ENCODE measurements at regions not wholly inside any gene's neighbourhood (a gene's known extent, or its start where the extent isn't known, plus 50 kb on each side); places are given as distances from the start of the nearest gene placed in this dataset.

- H3K9me2 ChIP-seq = no peaks in the 10 kb centered on the region
- no peaks in the 10 kb centered on the region for H3K36me3 ChIP-seq (replicated peaks in 1 of 2; ENCODE audit: control insufficient read depth in 1 of 2, insufficient read depth in 2 of 2, low read length in 1 of 2)
- peaks cover 7% of the 10 kb centered on the region; the same call in 1 of the 2 replicates for H3K27me3 ChIP-seq (ENCODE audit: insufficient read depth)
- POLR2A ChIA-PET = no interaction called here
- TF ChIP-seq REST (IDR thresholded peaks at IDR 0.05; ENCODE audit: low read depth, low read length) = no peak
- TF ChIP-seq GATA2 (CRISPR knock-in tag; IDR thresholded peaks at IDR 0.05) = no peak
- no peak for TF ChIP-seq RXRA (IDR thresholded peaks at IDR 0.05; ENCODE audit: borderline replicate concordance, low read depth)
- no peak for TF ChIP-seq MAX (IDR thresholded peaks at IDR 0.05; ENCODE audit: low read depth)
- TF ChIP-seq PBX3 (IDR thresholded peaks at IDR 0.05) = no peak
- TF ChIP-seq USF1 (IDR thresholded peaks at IDR 0.05; ENCODE audit: borderline replicate concordance, low read depth) = no peak
- no peak for TF ChIP-seq TAF1 (IDR thresholded peaks at IDR 0.05; ENCODE audit: borderline replicate concordance, low read depth, low read length)
- no peak for TF ChIP-seq MEF2A (IDR thresholded peaks at IDR 0.05; ENCODE audit: borderline replicate concordance, low read depth)
- TF ChIP-seq USF2 (IDR thresholded peaks at IDR 0.05; ENCODE audit: borderline replicate concordance, low read depth, low read length) = no peak
- TF ChIP-seq SMC3 (IDR thresholded peaks at IDR 0.05; ENCODE audit: low read depth, low read length) = no peak
- no peaks in the 10 kb centered on the region for H3K9me3 ChIP-seq
- H3K9ac ChIP-seq = no peak overlapping the region
- no peaks in the 10 kb centered on the region; a peak in 1 of 4 replicates for H3K4me1 ChIP-seq (ENCODE audit: control insufficient read depth in 1 of 2, insufficient read depth in 2 of 2, low read depth in 1 of 2, low read length in 1 of 2)
- DNase-seq = no peak
- H4K20me1 ChIP-seq (ENCODE audit: insufficient read depth) = no peaks in the 10 kb centered on the region
- H3K27ac ChIP-seq (ENCODE audit: low read depth in 2 of 2, low read length in 1 of 2) = no peak overlapping the region
- H3F3A ChIP-seq (replicated peaks; ENCODE audit: insufficient read depth) = no peaks in the 10 kb centered on the region
- H3K79me2 ChIP-seq (ENCODE audit: insufficient read depth) = no peaks in the 10 kb centered on the region
- 47% methylated on average over 5 of the region's 5 CpGs for WGBS (ENCODE audit: low lambda C conversion rate)
- H3K4me2 ChIP-seq = no peak overlapping the region
- H3K4me3 ChIP-seq (ENCODE audit: low read depth in 2 of 2, low read length in 1 of 2) = no peak overlapping the region
- CTCF ChIA-PET = no interaction called here
- no peak overlapping the region for H2AFZ ChIP-seq (ENCODE audit: low read depth)
These were observed 285.3 kb downstream of the FAM43A start for GRCh38 chr3:194971009-194971408.
